Loucy (cell line): ENCODE measurements at regions not wholly inside any gene's neighbourhood (a gene's known extent, or its start where the extent isn't known, plus 50 kb on each side); places are given as distances from the start of the nearest gene placed in this dataset.

Source experiments
- CTCF ChIP-seq: fragments of 200-600 bp; sonication (generic); conservative IDR thresholded peaks from 2 replicates; pipeline ENCODE4 v1.5.1; 2014; ENCODE audit warnings: mild to moderate bottlenecking, antibody characterized with exemption, low read length
- EZH2phosphoT487 ChIP-seq: fragments of 200-600 bp; IDR thresholded peaks from 2 replicates; pipeline ENCODE4 v1.6.1; 2018; ENCODE audit warnings: antibody characterized with exemption, mild to moderate bottlenecking, moderate library complexity, borderline replicate concordance

GRCh38 chr6:156720691-156721685 is 56.2 kb upstream of the ARID1B start:
- no peak for TF ChIP-seq CTCF
- TF ChIP-seq EZH2phosphoT487, result no peak
